ENCODE measurements at regions not wholly inside any gene's neighbourhood (a gene's known extent, or its start where the extent isn't known, plus 50 kb on each side); places are given as distances from the start of the nearest gene placed in this dataset.

DNA sequence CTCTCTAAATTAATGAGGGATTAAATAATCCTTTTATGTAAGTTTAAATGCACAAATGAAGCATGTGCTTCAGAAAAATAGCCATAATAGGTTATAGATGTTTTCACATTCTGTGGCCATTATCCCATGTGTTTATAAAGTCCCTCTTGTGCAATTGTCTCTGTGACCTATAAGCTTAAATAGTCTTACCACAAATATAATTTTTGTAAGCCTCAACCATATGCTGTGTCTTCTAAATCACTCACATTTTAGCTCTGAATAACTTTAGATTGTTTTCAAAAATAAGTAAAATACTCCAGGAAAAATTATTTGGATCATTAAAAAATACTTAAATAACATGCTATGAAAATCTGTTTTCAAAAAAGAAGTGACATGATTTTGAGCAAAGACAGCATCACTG, 1894.7 kb downstream of the MAT2B start:
- TF ChIP-seq, protein P1, sequence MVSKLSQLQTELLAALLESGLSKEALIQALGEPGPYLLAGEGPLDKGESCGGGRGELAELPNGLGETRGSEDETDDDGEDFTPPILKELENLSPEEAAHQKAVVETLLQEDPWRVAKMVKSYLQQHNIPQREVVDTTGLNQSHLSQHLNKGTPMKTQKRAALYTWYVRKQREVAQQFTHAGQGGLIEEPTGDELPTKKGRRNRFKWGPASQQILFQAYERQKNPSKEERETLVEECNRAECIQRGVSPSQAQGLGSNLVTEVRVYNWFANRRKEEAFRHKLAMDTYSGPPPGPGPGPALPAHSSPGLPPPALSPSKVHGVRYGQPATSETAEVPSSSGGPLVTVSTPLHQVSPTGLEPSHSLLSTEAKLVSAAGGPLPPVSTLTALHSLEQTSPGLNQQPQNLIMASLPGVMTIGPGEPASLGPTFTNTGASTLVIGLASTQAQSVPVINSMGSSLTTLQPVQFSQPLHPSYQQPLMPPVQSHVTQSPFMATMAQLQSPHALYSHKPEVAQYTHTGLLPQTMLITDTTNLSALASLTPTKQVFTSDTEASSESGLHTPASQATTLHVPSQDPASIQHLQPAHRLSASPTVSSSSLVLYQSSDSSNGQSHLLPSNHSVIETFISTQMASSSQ (IDR thresholded peaks at IDR 0.05; ENCODE audit: low read depth), result no peak
- TF ChIP-seq, protein P1 (CRISPR knock-in tag; IDR thresholded peaks at IDR 0.05; ENCODE audit: borderline replicate concordance), result no peak
- no peak for TF ChIP-seq SP140L (CRISPR knock-in tag; IDR thresholded peaks at IDR 0.05; ENCODE audit: borderline replicate concordance)
- TF ChIP-seq IKZF1 (IDR thresholded peaks at IDR 0.05), result no peak
- TF ChIP-seq ZNF10 (CRISPR knock-in tag; IDR thresholded peaks at IDR 0.05; ENCODE audit: borderline replicate concordance, low read depth), result no peak
- TF ChIP-seq, protein P2, sequence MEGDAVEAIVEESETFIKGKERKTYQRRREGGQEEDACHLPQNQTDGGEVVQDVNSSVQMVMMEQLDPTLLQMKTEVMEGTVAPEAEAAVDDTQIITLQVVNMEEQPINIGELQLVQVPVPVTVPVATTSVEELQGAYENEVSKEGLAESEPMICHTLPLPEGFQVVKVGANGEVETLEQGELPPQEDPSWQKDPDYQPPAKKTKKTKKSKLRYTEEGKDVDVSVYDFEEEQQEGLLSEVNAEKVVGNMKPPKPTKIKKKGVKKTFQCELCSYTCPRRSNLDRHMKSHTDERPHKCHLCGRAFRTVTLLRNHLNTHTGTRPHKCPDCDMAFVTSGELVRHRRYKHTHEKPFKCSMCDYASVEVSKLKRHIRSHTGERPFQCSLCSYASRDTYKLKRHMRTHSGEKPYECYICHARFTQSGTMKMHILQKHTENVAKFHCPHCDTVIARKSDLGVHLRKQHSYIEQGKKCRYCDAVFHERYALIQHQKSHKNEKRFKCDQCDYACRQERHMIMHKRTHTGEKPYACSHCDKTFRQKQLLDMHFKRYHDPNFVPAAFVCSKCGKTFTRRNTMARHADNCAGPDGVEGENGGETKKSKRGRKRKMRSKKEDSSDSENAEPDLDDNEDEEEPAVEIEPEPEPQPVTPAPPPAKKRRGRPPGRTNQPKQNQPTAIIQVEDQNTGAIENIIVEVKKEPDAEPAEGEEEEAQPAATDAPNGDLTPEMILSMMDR (CRISPR knock-in tag; IDR thresholded peaks at IDR 0.05), result no peak
- TF ChIP-seq SIN3A (IDR thresholded peaks at IDR 0.05; ENCODE audit: borderline replicate concordance, low read depth, low read length), result no peak
- no peak for TF ChIP-seq EP300 (IDR thresholded peaks at IDR 0.05; ENCODE audit: low read depth in 2 of 2, low read length in 2 of 2)
- TF ChIP-seq EP300 (CRISPR knock-in tag; IDR thresholded peaks at IDR 0.05; ENCODE audit: borderline replicate concordance), result no peak
- no peak for TF ChIP-seq SSRP1 (CRISPR knock-in tag; IDR thresholded peaks at IDR 0.05)
- TF ChIP-seq TAF1 (CRISPR knock-in tag; IDR thresholded peaks at IDR 0.05), result no peak
